Epithelial cell of esophagus (primary cell): ENCODE measurements at regions not wholly inside any gene's neighbourhood (a gene's known extent, or its start where the extent isn't known, plus 50 kb on each side); places are given as distances from the start of the nearest gene placed in this dataset.

Experiments used
- DNase-seq: peaks from one replicate; pipeline ENCODE4 v3.0.0; 2010; ENCODE audit warnings: low read depth
- H3K4me3 ChIP-seq: 2 replicates; pipeline ENCODE4 v1.5.1; 2011; ENCODE audit warnings: mild to moderate bottlenecking, low read length, control low read depth
- CTCF ChIP-seq: IDR thresholded peaks from 2 replicates; pipeline ENCODE4 v1.5.1; 2011; ENCODE audit warnings: low read depth, mild to moderate bottlenecking, low read length, control low read depth, inconsistent platforms; ENCODE audit not compliant: insufficient read depth; ENCODE audit errors: missing control alignments

GRCh38 chrX:68989456-68989855, 160.6 kb downstream of the EFNB1 start:
- no peak for TF ChIP-seq CTCF
- H3K4me3 ChIP-seq, result no peak overlapping the region
- no peak for DNase-seq

GRCh38 chrX:68988865-68989264, 160.0 kb downstream of the EFNB1 start:
- TF ChIP-seq CTCF, result no peak
- H3K4me3 ChIP-seq, result no peak overlapping the region
- no peak for DNase-seq

- no peak overlapping the region for H3K4me3 ChIP-seq
- no peak for DNase-seq
- TF ChIP-seq CTCF, result no peak
Observed at GRCh38 chrX:68985135-68985755, 156.4 kb downstream of the EFNB1 start.

GRCh38 chrX:68983004-68983857, 154.4 kb downstream of the EFNB1 start:
- DNase-seq, result no peak
- H3K4me3 ChIP-seq, result no peak overlapping the region
- no peak for TF ChIP-seq CTCF

GRCh38 chrX:68982476-68982875, 153.7 kb downstream of the EFNB1 start:
- TF ChIP-seq CTCF, result no peak
- H3K4me3 ChIP-seq, result no peak overlapping the region
- DNase-seq, result no peak

GRCh38 chrX:68980906-68981616, 152.2 kb downstream of the EFNB1 start:
- no peak for TF ChIP-seq CTCF
- no peak for DNase-seq
- H3K4me3 ChIP-seq, result no peak overlapping the region
